Mesendoderm (in vitro differentiated cells): ENCODE measurements at regions not wholly inside any gene's neighbourhood (a gene's known extent, or its start where the extent isn't known, plus 50 kb on each side); places are given as distances from the start of the nearest gene placed in this dataset.

Experiments
- DNase-seq: peaks from one replicate; pipeline ENCODE4 v3.0.0; 2013
- H2AK5ac ChIP-seq: 2 replicates; pipeline ENCODE4 v1.6.1; 2013; ENCODE audit warnings: low read length, inconsistent platforms
- H2BK120ac ChIP-seq: 2 replicates; pipeline ENCODE4 v1.6.1; 2013; ENCODE audit warnings: low read depth, mild to moderate bottlenecking, low read length, moderate library complexity, mixed read lengths
- H2BK15ac ChIP-seq: replicated peaks from 2 replicates; pipeline ENCODE4 v1.6.1; 2013; ENCODE audit warnings: low read depth, mild to moderate bottlenecking, moderate library complexity
- H2BK5ac ChIP-seq: 2 replicates; pipeline ENCODE4 v1.6.1; 2013; ENCODE audit warnings: low read length, inconsistent platforms
- H3K18ac ChIP-seq: 2 replicates; pipeline ENCODE4 v1.6.1; 2013; ENCODE audit warnings: mild to moderate bottlenecking, low read length, mixed read lengths
- H3K23ac ChIP-seq: one replicate; pipeline ENCODE4 v1.6.1; 2013; ENCODE audit warnings: low read length
- H3K27ac ChIP-seq: 2 replicates; pipeline ENCODE4 v1.5.1; 2013; ENCODE audit warnings: low read depth, mild to moderate bottlenecking, inconsistent platforms, low read length, moderate library complexity
- H3K27me3 ChIP-seq: 2 replicates; pipeline ENCODE4 v1.6.1; 2013; ENCODE audit warnings: low read length, control low read depth, mild to moderate bottlenecking, inconsistent platforms; ENCODE audit not compliant: insufficient read depth, poor library complexity
- H3K36me3 ChIP-seq: 2 replicates; pipeline ENCODE4 v1.6.1; 2013; ENCODE audit warnings: low read length, inconsistent platforms; ENCODE audit not compliant: control insufficient read depth, insufficient read depth
- H3K4ac ChIP-seq: one replicate; pipeline ENCODE4 v1.6.1; 2013; ENCODE audit warnings: low read depth, mild to moderate bottlenecking, low read length, moderate library complexity
- H3K4me1 ChIP-seq: 2 replicates; pipeline ENCODE4 v1.6.1; 2013; ENCODE audit warnings: low read depth, low read length, inconsistent platforms; ENCODE audit not compliant: control insufficient read depth
- H3K4me2 ChIP-seq: 2 replicates; pipeline ENCODE4 v1.6.1; 2013; ENCODE audit warnings: low read length
- H3K4me3 ChIP-seq: 2 replicates; pipeline ENCODE4 v1.5.1; 2013; ENCODE audit warnings: mild to moderate bottlenecking, low read length
- H3K56ac ChIP-seq: one replicate; pipeline ENCODE4 v1.6.1; 2013; ENCODE audit warnings: low read length
- H3K79me1 ChIP-seq: 2 replicates; pipeline ENCODE4 v1.6.1; 2013; ENCODE audit warnings: low read length, inconsistent platforms
- H3K79me2 ChIP-seq: 2 replicates; pipeline ENCODE4 v1.6.1; 2013; ENCODE audit warnings: mild to moderate bottlenecking, low read length; ENCODE audit not compliant: control insufficient read depth, insufficient read depth
- H3K9ac ChIP-seq: 2 replicates; pipeline ENCODE4 v1.6.1; 2013; ENCODE audit warnings: low read length, inconsistent platforms
- H4K5ac ChIP-seq: one replicate; pipeline ENCODE4 v1.6.1; 2013; ENCODE audit warnings: low read length
- H4K8ac ChIP-seq: one replicate; pipeline ENCODE4 v1.6.1; 2013; ENCODE audit warnings: low read depth, mild to moderate bottlenecking, control low read depth, low read length, moderate library complexity
- WGBS: extraction: QIAGEN DNeasy Blood & Tissue Kit; methylation state at CpG from one replicate; pipeline ENCODE4 v1.1.7; 2013; ENCODE audit warnings: low lambda C conversion rate, missing lambda C conversion rate; ENCODE audit not compliant: insufficient coverage; ENCODE audit errors: extremely low coverage; 5-methylcytosine and 5-hydroxymethylcytosine counted together

- no peak overlapping the region for H3K4me2 ChIP-seq
- no peak for DNase-seq
- H2BK120ac ChIP-seq = no peak overlapping the region
- H4K5ac ChIP-seq = no peak overlapping the region
- no peak overlapping the region for H3K27ac ChIP-seq
- no peak overlapping the region for H3K4ac ChIP-seq
- no CpG with 5 or more reads among the region's 5 CpGs for WGBS
- no peak overlapping the region for H3K23ac ChIP-seq
- no peaks in the 10 kb centered on the region for H3K79me2 ChIP-seq
- no peak overlapping the region for H4K8ac ChIP-seq
- H2AK5ac ChIP-seq = no peak overlapping the region
- H3K36me3 ChIP-seq = no peaks in the 10 kb centered on the region
- H3K4me1 ChIP-seq = no peaks in the 10 kb centered on the region
- H3K56ac ChIP-seq = no peak overlapping the region
- H2BK15ac ChIP-seq = no peak overlapping the region
- no peak overlapping the region for H3K18ac ChIP-seq
- no peaks in the 10 kb centered on the region for H3K27me3 ChIP-seq
- no peak overlapping the region for H3K9ac ChIP-seq
- H2BK5ac ChIP-seq = no peak overlapping the region
- H3K4me3 ChIP-seq = no peak overlapping the region
- no peaks in the 10 kb centered on the region for H3K79me1 ChIP-seq
Measured at GRCh38 chr10:106320078-106320477, 844.4 kb downstream of the SORCS1 start.

GRCh38 chr10:106317554-106317953, 847.0 kb downstream of the SORCS1 start:
- H4K5ac ChIP-seq = no peak overlapping the region
- no peak overlapping the region for H2AK5ac ChIP-seq
- H3K4ac ChIP-seq = no peak overlapping the region
- H3K36me3 ChIP-seq = no peaks in the 10 kb centered on the region
- no peak overlapping the region for H3K9ac ChIP-seq
- WGBS = no CpG with 5 or more reads among the region's 2 CpGs
- H2BK5ac ChIP-seq = no peak overlapping the region
- H4K8ac ChIP-seq = no peak overlapping the region
- no peak overlapping the region for H2BK15ac ChIP-seq
- no peak for DNase-seq
- H3K4me3 ChIP-seq = no peak overlapping the region
- H2BK120ac ChIP-seq = no peak overlapping the region
- no peak overlapping the region for H3K23ac ChIP-seq
- H3K18ac ChIP-seq = no peak overlapping the region
- no peaks in the 10 kb centered on the region for H3K27me3 ChIP-seq
- no peaks in the 10 kb centered on the region for H3K79me2 ChIP-seq
- H3K79me1 ChIP-seq = no peaks in the 10 kb centered on the region
- no peak overlapping the region for H3K4me2 ChIP-seq
- no peak overlapping the region for H3K27ac ChIP-seq
- H3K4me1 ChIP-seq = no peaks in the 10 kb centered on the region
- H3K56ac ChIP-seq = no peak overlapping the region

GRCh38 chr10:106313041-106313440, 851.5 kb downstream of the SORCS1 start:
- Histone ChIP-seq H3K79me2 (no peaks in the 10 kb centered on the region), H2BK5ac (no peak overlapping the region), H3K27ac (no peak overlapping the region), H3K9ac (no peak overlapping the region), H3K27me3 (no peaks in the 10 kb centered on the region), H3K23ac (no peak overlapping the region), H4K5ac (no peak overlapping the region), H2AK5ac (no peak overlapping the region), H3K4ac (no peak overlapping the region), H3K36me3 (no peaks in the 10 kb centered on the region), H2BK120ac (no peak overlapping the region), H3K4me3 (no peak overlapping the region), H3K4me2 (no peak overlapping the region), H3K79me1 (no peaks in the 10 kb centered on the region), H3K4me1 (peaks cover 3% of the 10 kb centered on the region), H3K56ac (no peak overlapping the region), H4K8ac (no peak overlapping the region), H2BK15ac (no peak overlapping the region), H3K18ac (no peak overlapping the region)
- DNase-seq = no peak
- no CpG with 5 or more reads among the region's 1 CpG for WGBS

GRCh38 chr10:106312087-106312486, 852.4 kb downstream of the SORCS1 start:
- H4K5ac ChIP-seq = no peak overlapping the region
- no peak overlapping the region for H3K4me2 ChIP-seq
- no peaks in the 10 kb centered on the region for H3K36me3 ChIP-seq
- no peak overlapping the region for H2BK15ac ChIP-seq
- H3K79me2 ChIP-seq = no peaks in the 10 kb centered on the region
- no peak overlapping the region for H3K4me3 ChIP-seq
- H2BK5ac ChIP-seq = no peak overlapping the region
- no peak for DNase-seq
- H3K79me1 ChIP-seq = no peaks in the 10 kb centered on the region
- no peak overlapping the region for H3K27ac ChIP-seq
- H3K18ac ChIP-seq = no peak overlapping the region
- H3K56ac ChIP-seq = no peak overlapping the region
- H3K27me3 ChIP-seq = no peaks in the 10 kb centered on the region
- no CpG with 5 or more reads among the region's 1 CpG for WGBS
- H4K8ac ChIP-seq = no peak overlapping the region
- no peak overlapping the region for H3K9ac ChIP-seq
- H3K4ac ChIP-seq = no peak overlapping the region
- H3K4me1 ChIP-seq = peaks cover 5% of the 10 kb centered on the region
- H2AK5ac ChIP-seq = no peak overlapping the region
- H3K23ac ChIP-seq = no peak overlapping the region
- no peak overlapping the region for H2BK120ac ChIP-seq

GRCh38 chr10:106311590-106311989, 852.9 kb downstream of the SORCS1 start:
- no CpG with 5 or more reads among the region's 4 CpGs for whole genome bisulfite sequencing
- no peak overlapping the region for H3K18ac ChIP-seq
- H3K79me1 ChIP-seq = no peaks in the 10 kb centered on the region
- H3K4me1 ChIP-seq = peaks cover 5% of the 10 kb centered on the region
- no peak for DNase-seq
- H3K27ac ChIP-seq = no peak overlapping the region
- H4K8ac ChIP-seq = no peak overlapping the region
- H2AK5ac ChIP-seq = no peak overlapping the region
- H2BK120ac ChIP-seq = no peak overlapping the region
- no peak overlapping the region for H3K23ac ChIP-seq
- H3K4me3 ChIP-seq = no peak overlapping the region
- H4K5ac ChIP-seq = no peak overlapping the region
- H3K27me3 ChIP-seq = no peaks in the 10 kb centered on the region
- H2BK5ac ChIP-seq = no peak overlapping the region
- no peak overlapping the region for H2BK15ac ChIP-seq
- no peak overlapping the region for H3K4ac ChIP-seq
- H3K79me2 ChIP-seq = no peaks in the 10 kb centered on the region
- no peak overlapping the region for H3K56ac ChIP-seq
- no peak overlapping the region for H3K4me2 ChIP-seq
- no peaks in the 10 kb centered on the region for H3K36me3 ChIP-seq
- no peak overlapping the region for H3K9ac ChIP-seq

GRCh38 chr10:106310596-106310995, 853.9 kb downstream of the SORCS1 start:
- no peak overlapping the region for H3K4me3 ChIP-seq
- DNase-seq = peak; percentile 79
- no peak overlapping the region for H3K56ac ChIP-seq
- WGBS = no CpG with 5 or more reads among the region's 2 CpGs
- no peak overlapping the region for H3K18ac ChIP-seq
- no peak overlapping the region for H2BK15ac ChIP-seq
- H3K4me2 ChIP-seq = no peak overlapping the region
- H3K36me3 ChIP-seq = no peaks in the 10 kb centered on the region
- H3K27me3 ChIP-seq = no peaks in the 10 kb centered on the region
- no peak overlapping the region for H3K23ac ChIP-seq
- H3K27ac ChIP-seq = no peak overlapping the region
- H3K4me1 ChIP-seq = peaks cover 5% of the 10 kb centered on the region
- no peak overlapping the region for H3K4ac ChIP-seq
- no peak overlapping the region for H3K9ac ChIP-seq
- H2BK120ac ChIP-seq = no peak overlapping the region
- no peaks in the 10 kb centered on the region for H3K79me1 ChIP-seq
- no peaks in the 10 kb centered on the region for H3K79me2 ChIP-seq
- H2AK5ac ChIP-seq = no peak overlapping the region
- H2BK5ac ChIP-seq = no peak overlapping the region
- H4K5ac ChIP-seq = no peak overlapping the region
- no peak overlapping the region for H4K8ac ChIP-seq
